NCI-H1092 treated with DMSO at 0.1 percent for 48 hours (cell line): ENCODE measurements at regions not wholly inside any gene's neighbourhood (a gene's known extent, or its start where the extent isn't known, plus 50 kb on each side); places are given as distances from the start of the nearest gene placed in this dataset.
"Not testable (repeated sequence)": the region's sequence is repeated elsewhere in the genome, so short reads cannot be mapped to it uniquely, and the experiment has no call there.

Experiments
- DNase-seq: peaks from one replicate; lab custom pipeline; 2025; lab: John Stamatoyannopoulos, UW

DNA sequence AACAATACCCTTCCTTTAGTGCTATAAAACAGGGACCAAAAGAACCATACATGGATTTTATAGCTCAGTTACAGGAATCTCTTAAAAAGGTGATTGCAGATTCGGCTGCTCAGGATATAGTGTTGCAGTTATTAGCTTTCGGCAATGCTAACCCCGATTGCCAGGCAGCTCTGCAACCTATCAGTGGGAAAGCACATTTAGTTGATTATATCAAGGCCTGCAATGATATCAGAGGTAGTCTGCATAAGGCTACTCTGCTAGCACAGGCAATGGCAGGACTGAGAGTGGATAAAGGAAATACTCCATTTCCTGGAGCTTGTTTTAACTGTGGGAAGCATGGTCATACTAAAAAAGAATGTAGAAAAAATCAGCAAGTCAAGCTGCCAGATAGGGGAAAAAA is 327.7 kb downstream of the REEP3 start:
- DNase-seq: not testable (repeated sequence)

DNA sequence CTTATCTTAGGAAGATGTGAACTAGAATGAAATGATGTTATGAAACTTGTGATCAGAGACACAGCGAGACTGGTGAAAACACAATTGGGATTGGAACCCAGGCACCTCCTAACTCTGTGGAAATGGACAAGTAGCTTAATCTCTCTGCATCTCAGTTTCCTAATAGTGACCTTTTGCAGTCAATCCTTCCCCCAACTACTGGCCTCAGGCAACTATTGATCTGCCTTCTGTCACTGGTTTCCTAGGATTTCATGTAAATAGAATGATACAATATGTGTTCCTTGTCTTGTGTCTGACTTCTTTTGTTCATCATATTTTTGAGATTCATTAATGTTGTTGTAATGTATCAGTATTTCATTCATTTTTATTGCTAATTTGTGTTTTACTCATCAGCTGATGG is 341.7 kb downstream of the REEP3 start:
- no peak for DNase-seq

DNA sequence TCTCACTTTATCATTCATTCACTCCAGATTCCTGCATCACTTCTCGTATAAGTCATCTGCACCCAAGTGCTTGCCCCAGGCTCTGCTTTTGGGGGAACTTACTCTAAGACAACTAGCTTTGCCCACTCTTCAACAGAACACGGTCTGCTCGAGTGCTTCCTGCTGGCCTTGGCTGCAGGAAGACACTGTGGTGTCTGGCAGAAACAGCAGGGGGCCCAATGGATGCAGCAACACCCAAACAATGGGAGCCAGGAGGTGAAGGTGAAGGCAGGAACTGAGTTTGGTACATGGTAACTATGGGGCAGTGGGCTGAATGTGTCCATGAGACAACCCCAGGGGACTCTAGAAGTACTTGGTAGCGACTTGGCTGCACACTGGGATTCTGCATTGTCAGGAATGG is 344.0 kb downstream of the REEP3 start:
- DNase-seq: no peak

DNA sequence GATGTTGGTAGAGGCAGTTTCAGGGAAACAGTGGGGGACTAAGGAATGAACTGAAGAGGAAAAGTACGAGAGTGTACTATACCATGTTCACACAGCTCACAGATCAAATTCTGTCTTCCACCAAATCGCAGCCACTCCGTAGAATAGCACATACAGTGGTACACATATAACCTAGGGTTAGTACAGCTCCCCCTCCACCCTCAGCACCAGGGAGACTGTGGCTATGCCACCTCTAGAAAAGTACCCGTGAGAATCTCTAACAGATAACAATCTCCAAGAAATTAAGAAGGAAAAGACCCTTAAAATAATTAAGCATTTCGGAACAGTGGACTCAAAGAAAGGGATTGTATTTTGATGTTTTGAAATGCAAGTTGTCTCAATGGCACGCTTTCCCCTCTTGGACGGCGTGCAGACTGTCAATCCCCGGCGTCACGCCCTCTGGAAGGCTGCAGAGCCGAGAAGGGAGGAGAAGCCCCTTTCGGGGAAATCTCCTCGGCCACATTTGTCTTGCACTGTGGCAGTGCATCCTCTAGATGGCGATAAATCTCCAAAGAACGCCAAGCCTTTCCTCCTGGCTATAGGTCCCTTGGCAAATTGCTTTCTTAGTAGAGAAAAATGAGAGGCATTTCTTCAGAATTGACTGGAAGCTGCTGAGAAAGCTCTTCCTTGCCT is 345.0 kb downstream of the REEP3 start:
- peak; percentile 23 for DNase-seq

DNA sequence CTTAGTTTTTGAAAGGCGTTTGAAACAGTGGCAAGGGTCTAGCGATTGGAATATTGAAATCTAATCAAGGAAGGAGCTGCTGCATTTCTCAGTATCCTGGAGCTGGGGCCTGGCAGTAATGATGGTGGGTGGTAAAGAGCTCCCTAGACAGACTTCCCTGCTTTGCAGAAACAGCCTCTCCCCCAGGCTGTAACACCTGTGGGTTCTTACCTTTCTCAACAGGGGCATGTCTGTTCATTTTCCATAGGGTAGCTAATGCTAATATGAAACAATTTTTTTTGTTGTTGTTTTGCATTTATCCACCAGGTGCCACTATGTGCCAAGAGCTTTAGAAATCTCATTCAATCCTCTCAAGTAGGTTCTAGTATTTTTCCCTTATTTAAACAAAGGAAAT is 345.5 kb downstream of the REEP3 start:
- peak; percentile 1 for DNase-seq

DNA sequence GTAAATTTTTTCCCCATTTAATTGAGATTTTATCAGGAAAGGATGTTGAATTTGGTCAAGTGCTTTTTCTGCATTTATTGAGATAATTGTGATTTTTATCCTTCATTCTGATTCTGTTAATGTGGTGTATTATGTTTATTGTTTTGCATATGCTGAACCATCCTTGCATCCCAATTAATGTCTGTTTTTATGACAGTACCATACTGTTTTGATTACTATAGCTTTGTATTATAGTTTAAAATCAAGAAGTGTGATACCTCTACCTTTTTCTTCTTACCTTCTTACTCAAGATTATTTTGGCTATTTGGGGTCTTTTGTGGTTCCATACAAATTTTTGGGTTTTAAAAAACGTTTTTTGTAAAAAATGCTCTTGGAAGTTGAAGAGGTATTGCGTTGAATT is 357.2 kb downstream of the REEP3 start:
- no peak for DNase-seq

DNA sequence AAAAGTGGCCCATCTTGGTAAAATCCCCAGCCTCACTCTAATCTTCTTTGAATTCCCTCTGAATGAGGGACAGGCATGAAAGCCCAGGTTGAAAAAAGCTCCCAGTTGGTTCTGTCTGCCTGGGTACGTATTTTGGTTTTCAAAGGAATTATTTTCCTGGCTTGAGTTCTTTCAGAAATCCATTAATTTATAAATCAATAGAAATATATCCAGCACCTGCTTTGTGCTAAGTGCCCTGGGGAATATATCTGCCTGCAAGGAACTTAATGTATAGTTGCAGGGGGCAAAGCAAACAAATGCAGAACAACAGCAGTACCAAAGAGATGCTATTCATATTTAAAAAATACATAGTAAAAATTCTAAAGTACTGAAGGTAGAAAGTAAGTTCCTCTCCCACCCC is 362.7 kb downstream of the REEP3 start:
- no peak for DNase-seq

DNA sequence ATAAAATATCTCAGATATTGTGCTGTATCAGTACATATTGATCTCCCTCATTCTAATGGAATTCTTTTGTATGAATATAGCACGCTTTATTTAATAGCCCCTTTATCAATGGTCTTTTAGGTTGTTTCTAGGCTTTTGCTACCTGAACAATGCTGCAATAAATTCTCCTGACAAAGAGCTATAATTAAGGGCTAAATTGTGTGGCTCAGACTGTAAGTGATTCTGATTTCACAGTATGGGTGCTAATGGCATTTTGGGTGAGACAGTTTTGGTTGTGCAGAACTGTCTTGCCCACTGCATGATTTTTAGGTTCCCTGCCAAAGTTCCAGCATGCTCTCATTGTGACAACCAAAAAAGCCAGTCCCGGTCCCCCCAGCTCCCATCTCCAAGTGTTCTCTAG is 363.2 kb downstream of the REEP3 start:
- no peak for DNase-seq

DNA sequence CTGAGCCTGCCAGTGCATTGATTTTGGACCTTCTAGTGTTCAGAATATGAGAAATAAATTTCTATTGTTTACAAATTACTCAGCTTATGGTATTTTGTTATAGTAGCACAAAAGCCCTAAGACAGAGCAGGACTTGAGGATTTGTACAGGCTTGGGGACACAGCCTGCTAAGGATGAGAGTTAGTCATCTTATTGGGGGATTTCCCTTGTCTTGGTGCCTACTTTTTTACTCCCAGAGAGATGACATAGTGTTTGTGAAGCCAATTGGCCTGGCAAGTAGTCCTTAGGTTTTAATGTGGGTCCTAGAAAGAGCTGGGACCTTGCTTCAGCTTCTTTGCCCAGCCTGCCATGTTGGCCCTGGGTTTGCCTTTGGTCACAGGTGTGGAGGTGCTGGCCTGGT is 364.0 kb downstream of the REEP3 start:
- no peak for DNase-seq

DNA sequence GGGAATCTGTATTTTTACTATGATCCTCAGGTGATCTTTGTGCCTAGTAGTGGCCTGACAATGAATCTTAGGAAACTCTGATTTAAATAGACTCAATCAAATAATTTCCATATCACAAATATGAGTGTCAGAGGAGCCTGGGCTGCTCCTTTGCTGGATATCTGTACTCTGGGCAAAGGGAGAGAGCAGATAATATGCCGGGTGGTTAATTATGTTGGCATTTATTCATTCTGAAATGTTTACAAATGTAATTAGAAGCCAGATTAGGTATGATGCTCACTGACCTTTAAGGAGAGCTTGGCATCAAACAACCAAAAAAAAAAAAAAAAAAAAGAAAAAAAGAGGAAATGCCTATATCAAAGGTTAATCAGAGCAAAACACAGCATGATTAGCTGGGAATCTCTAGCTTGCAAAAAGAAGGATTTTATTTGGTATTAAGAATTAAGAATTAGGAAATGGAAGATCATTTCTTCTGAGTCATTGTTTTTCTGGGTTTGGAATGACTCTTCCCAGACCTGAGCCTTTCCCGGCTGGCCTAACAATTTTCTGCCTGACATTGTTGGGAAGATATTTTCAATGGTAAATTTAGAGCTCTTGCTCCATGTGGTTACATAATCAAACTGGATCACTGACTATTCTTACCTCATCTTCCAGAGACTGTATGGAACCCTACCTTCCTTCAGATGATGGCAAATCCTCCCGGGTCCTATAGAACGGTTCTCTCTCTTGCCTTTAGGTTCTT is 365.3 kb downstream of the REEP3 start:
- no peak for DNase-seq

DNA sequence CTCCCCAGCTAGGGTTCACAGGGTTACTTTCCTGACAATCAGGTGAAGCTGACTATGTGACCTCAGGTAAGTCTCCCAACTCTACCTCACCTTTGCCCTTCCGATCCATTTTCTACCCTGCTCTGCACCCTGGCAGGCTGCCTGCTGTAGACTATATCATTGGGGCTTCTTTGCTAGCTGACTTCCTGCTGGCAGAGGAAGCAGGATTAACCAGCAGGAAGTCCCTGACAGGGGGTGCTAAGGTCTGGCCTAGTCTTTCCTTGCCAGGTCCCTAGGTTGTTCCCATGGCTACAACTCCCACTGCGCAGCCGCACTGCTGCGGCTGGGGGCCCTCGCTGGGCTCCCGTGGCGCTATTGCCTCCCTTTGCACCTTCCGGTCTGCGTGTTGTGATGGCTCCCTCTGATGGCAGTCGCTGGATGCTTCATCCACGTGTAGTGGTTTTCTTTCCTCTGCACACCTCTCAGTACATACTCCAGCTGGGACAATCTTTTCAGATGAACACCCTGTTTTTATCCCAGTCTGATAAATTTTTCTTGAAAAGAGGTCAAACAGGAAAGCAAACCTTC is 365.9 kb downstream of the REEP3 start:
- DNase-seq: no peak

DNA sequence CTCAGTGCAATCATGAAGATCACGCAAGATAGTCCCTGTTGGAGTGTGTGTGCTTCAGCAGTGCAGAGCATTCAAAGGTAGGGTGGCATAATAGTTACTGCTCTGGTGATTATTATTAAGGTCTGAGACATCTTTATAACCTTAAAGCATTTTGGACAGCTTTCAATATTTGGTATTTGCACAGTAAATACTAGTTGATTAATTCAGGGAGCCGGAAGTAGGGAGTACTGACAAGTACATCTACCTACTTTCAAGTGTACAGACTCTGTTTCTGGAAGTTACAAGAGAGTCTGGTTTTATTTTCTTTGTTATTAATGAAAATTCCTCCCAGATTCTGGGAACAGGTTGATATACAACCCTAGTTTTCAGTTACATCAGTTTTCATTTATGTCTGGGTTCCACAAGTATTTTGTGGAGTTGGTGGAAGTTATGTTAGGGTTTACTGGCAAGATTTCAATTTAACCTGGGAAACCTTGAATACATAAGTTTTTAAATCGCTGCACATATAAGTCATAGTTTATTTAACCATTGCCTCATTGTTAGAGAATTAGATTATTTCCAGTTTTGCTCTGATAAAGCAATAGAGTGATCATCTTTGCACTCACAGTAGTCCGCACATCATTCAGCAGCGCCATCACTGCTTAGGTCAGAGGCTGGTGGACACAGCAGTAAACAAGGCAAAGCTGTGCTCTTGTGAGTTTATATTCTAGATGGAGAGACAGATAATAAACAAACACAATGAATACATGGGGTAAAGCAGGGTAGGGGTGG is 366.6 kb downstream of the REEP3 start:
- DNase-seq: no peak

DNA sequence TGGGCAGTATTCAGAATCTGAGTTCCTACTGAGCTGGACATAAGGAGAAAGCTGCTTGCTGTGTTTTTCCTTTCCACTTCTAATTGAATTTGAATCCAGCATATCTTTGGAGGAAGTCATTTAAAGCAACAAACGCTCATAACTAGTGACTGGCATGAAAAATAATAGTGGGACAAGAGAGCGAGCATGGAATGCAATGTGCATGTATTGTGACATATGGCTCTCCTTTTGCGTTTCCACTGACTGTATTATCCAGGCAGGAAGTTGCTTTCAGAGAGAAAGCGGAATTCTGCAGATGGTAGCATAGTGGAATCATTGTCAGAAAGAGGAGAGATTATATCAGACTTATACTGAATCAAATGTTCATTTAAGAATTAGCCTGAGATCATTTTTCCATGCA is 368.6 kb downstream of the REEP3 start:
- DNase-seq: no peak

DNA sequence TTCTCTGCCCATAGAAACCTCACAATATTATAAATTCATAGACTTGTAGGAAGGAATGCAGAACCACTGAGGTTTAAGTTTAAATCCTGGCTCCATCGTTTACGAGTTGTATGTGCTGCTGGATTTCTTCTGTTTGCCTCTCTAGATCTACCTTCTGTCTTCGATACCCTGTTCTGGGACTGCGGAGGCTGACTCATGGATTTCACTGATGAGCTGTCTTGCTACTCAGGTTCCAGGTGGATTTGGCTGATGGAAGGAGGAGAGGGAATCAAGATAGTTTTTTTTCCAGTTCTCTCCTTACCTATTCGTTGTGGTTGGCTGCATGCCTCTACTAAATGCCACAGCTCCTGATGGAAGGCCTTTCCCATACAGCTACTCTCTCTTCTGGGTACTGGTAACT is 375.8 kb downstream of the REEP3 start:
- no peak for DNase-seq

DNA sequence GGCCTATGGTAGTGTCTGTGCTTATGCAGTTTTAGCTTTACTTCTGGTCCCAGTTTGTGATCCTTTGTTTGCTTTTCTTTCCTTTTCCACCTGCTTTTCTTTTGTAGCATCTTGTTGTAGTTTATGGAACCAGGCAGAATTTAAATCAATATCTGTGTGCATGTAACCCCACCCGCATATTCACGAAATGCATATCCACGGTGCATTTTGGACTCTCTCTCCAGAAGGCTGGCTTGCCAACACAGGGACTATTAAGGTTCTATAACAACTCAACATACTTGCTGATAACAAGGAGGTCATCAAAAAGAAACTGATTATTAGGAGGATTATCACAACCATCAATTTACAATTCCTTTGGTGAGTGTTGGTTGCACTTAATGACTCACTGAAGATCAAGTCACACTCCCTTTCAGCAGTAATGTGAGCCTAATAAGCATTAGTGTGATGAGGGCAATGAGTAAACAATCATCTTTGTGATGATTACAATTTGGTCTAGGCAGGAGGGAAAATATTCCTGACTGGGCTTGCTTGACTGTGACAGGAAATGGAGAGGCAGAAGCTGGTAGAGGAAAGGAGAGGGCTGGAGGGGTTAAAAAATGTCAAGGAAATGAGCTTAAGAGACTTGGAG is 378.6 kb downstream of the REEP3 start:
- no peak for DNase-seq

DNA sequence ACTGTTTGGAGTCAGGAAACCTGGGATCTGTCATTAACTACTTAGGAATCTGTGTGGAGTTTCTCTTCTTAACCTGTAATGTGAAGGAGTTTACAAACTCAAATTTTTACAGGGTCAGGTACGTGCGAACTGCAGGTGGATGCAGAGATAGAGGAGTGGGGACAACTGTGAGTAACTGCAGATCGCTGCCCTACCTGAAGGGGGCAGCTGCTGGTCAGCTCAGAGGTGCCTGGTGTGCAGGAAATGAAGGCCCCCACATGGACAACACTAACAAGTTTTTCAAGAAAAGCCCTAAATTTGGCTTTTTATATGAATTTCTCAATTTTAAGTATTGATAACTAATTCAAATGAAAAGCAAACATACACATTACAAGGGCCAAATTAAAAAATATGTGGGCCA is 380.0 kb downstream of the REEP3 start:
- DNase-seq: no peak

DNA sequence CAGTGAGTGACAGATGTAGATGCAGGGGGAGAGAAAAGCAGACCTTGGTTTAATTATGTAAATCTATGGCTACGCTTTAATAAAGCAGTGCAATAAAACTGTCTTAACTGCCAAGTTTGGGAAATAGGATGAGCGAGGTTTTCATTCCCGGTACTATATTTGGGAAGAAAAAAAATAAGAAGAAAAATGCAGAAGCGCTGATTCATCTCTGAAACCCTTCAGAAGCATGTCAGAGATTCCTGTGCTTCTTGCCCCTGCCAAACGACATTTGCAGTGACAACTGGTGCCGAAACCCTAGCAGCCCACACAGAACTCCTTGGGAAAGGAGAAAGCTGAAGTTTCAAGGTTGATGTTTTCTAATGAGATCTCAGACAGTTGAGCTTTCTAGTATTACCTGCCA is 380.7 kb downstream of the REEP3 start:
- no peak for DNase-seq

DNA sequence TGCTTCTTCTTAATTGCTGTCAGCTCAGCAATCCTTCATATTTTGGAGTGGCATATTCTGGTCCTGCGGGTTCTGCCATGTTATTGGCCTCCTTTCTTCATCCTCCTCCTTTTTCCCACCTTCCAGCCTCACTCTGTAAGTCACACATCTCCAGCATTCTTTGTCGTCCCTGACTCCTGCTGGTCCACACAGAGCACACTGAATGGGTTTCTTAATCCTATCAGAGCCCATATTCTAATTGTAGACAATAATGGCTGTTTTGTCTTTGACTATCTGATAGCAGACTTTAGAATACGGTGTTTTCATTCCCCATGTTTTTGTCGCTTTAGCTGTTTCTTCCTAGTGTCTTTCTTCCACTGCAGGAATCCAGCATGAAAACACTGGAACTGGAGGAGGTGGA is 389.6 kb downstream of the REEP3 start:
- DNase-seq: no peak

DNA sequence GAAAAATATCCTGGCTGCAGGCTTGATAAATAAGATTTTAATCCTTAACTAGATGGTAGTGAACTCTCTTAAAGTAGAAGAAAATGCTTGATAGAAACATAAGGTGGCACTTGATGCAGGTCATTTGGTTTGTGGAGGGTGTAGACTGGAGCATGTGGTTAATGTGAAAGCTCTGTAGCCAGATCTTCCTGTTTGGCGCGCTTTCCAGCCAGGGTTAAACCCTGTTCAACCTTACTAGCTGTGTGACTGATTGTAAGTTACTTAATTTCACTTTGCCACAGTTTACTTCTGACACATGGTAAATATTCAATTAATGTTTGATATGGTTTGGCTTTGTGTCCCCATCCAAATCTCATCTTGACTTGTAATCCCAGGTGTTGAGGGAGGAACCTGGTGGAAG is 394.0 kb downstream of the REEP3 start:
- DNase-seq: no peak

DNA sequence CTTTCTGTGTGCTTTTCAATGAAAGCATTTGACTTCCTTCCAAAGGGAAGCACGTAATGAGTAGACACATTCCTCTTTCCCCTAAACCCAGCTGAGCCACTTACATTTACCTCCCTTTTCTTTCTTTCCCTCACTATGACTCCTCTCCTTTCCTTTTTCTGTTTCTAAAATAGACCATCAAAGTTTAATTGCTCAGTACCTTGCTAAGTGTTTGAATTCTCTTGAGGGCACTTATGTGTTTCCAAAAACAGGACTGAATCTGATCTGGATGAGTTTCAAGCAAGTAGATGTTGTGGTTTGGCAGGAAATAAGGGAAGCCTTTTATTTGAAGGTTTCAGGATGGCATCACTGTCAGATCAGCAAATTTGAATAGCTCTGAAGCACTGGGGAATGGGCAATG is 396.2 kb downstream of the REEP3 start:
- peak; percentile 0 for DNase-seq

DNA sequence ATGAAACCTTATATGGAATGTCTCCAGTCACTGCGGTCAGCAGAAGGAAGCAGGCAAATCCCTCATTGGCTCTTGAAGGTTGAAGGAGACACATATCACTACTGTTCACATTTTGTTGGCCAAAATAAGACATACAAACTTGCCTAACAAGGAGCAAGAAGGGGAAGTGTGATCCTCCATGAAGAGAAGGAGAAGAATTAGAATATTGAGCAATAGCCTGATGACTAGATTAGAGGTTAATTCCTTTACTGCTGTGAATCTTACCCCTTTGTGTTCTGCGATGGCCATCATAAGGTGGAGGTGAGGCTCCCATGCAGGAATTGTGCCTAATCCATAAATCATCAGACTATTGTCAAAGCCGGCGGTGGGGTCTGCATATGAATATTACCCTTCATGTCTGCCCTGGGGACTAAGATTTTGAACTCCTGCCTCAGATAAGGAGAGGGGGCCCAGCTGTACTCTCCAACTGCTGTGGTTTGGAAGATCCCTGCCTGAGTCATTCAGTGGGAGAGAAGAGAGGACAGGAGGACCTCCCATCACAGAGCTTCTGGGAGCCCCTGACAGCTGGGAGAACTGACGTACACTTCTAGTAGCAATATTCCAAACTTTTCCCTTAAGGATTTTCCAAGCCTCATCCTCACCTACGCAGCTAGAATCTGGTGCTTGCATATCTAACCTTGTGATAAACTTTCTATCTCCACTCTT is 398.5 kb downstream of the REEP3 start:
- no peak for DNase-seq

DNA sequence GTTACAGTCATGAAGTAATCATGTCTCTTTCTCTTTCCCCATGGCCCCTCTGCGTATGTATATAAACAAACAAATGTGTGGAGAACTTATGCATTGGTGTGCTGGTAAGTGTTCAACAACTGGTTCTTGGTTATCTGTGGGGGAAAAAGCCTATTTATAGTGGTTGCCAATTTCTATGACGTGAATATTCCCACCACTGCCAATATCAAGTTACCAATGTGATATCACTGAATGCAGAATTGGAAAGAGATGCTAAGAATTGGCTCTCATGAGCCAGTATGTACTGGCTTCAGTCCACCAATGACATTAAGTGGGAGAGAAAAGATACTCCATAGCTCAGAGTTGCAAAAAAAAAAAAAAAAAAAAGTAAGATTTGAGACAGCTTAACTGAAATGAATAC is 399.7 kb downstream of the REEP3 start:
- DNase-seq: peak; percentile 5
